IPS DF 4.7 (cell line): ENCODE measurements at regions not wholly inside any gene's neighbourhood (a gene's known extent, or its start where the extent isn't known, plus 50 kb on each side); places are given as distances from the start of the nearest gene placed in this dataset.
A peak's percentile ranks its signal among the peaks of the same experiment; 100 is the strongest.

ENCODE experiments used
- DNase-seq: peaks from one replicate; pipeline ENCODE4 v3.0.0-alpha.2; 2013; ENCODE audit warnings: low spot score; ENCODE audit errors: extremely low read depth

DNA sequence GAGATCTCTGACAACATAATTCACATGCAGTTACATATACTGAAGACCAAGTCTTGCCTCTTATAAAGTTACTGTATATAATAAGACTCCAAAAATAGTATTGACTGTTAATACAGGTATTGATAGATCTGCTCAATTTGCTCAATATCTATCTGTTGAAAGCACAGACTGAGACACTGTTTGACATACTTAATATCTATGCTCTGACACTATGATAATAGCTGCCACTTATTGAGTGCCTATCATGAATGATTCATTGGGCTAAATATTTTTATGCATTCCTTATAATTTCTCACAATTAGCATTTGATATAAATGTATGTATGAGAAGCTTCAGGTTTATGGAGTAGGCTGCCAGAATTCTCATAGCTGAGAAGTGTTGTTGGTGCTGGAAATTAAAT is 1600.9 kb upstream of the IGFBP7 start:
- DNase-seq: no peak

- no peak for DNase-seq
These were observed 1578.4 kb upstream of the IGFBP7 start for GRCh38 chr4:58688568-58688967.

GRCh38 chr4:58679886-58680285 is 1569.7 kb upstream of the IGFBP7 start:
- DNase-seq: no peak

GRCh38 chr4:58679051-58679450 is 1568.9 kb upstream of the IGFBP7 start:
- DNase-seq: no peak

DNA sequence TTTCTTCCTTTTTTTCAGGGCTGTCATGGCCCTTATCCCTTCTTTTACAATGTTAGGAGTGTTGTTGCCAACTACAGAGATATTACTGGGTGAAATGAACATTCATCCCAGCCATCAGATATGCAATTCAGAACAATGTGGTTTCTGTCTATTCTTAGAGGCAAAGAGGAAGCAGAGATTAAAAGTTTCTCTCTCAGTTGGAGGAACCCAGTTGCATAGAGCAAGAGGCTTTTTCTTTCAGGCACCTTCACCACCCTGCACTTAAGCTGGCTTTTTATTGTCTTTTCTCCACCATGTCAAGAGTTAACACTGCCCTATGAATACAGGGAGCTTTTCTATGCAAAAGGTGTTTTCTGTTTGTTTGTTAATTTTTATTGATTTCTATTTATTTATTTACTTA is 1559.6 kb upstream of the IGFBP7 start:
- DNase-seq: no peak

- DNase-seq: no peak
These were observed 1555.5 kb upstream of the IGFBP7 start for GRCh38 chr4:58665649-58666048.

DNA sequence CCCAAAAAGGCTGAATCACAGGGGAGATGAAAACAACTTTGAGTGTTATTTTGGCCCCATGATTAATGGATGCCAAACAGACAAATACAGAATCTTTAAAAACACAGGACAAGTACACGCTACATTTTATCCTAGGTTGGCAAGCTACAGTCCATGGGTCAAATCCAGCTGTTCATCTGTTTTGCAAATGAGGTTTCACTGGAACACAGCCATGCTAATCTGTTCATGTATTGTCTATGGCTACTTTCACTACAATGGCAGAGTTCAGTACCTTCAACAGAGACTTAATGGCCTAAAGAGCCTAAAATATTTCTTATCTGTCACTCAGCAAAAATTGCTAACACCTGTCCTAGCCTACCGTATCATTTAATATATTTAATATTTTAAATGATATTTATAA is 1548.5 kb upstream of the IGFBP7 start:
- no peak for DNase-seq

DNA sequence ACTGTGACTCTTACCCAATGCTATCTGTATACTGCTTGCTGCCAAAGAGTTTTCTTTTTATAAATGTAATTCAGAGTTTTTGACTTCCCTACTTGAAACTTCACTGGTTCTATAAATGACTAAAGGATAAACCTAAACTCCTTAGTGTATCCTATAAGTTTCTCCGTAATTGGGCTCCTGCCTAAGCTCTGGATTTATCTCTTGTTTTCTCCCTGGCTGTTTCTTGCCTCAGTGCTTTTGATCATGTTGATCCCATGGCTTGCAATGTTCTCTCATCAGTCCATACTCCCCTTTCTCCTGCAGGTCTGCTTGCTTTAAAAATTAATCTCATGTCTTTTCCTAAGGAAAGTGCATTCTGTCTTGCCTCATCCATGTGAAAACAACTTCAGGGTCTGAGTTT is 1543.1 kb upstream of the IGFBP7 start:
- no peak for DNase-seq

- no peak for DNase-seq
These were observed 1539.0 kb upstream of the IGFBP7 start for GRCh38 chr4:58649226-58649625.

GRCh38 chr4:58646126-58646525 is 1535.9 kb upstream of the IGFBP7 start:
- DNase-seq: no peak

GRCh38 chr4:58644549-58644948 is 1534.4 kb upstream of the IGFBP7 start:
- DNase-seq: no peak

GRCh38 chr4:58636381-58636780 is 1526.2 kb upstream of the IGFBP7 start:
- no peak for DNase-seq

GRCh38 chr4:58617226-58617625 is 1507.0 kb upstream of the IGFBP7 start:
- DNase-seq: no peak

DNA sequence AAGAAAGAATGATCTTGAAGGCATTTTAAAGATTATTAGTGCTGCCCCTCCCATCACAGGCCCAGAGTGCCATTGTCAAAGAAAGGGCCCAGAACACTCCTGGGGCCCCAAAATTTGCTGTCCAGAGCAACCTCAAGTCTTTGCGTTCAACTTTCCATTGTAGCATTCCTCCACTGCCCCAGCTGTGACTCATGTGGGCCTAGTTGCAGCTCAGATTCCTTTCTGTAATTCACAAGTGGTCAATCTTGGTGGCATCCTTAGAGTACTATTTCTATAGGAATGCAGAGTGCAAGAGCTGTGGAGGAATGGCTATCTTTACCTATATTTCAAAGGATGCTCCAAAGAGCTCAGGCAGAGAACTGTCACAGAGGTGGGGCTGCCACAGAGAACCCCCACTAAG is 1500.8 kb upstream of the IGFBP7 start:
- DNase-seq: no peak

DNA sequence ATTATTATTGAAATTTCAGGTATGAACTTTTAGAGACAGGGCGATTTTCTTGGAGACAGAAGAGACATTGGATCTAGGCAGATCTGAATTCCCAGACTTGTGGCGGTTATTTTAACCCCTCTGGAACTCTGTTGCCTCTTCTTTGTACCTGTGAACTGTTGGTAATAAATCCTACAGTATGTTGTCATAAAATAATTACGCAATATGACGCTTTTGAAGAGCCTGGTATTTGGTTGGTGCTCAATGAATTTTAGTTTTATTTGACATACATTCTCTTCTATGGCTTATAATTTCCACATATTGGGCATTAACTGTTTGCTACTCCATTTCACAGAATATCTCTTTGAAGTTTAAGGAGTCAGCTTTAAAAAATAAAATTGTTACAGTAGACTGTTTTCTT is 1496.1 kb upstream of the IGFBP7 start:
- DNase-seq: no peak

DNA sequence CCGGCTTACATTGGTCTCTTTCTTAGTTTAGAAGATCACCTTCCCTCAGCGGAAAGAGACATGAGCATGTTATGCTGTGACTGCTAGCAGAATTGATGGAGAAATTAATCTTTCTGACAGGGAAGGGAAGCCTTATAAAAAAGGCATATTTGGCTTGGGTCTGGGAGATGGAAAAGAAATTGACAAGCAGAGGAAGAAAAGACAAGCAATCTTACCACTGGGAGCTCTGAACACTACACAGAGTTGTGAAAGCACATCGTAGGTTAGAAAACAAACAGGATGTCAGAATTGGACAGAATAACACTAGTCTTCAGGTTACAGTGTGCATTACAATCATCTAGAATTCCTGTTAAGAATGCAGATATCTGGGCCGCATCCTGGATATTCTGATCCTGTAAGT is 1493.8 kb upstream of the IGFBP7 start:
- no peak for DNase-seq

DNA sequence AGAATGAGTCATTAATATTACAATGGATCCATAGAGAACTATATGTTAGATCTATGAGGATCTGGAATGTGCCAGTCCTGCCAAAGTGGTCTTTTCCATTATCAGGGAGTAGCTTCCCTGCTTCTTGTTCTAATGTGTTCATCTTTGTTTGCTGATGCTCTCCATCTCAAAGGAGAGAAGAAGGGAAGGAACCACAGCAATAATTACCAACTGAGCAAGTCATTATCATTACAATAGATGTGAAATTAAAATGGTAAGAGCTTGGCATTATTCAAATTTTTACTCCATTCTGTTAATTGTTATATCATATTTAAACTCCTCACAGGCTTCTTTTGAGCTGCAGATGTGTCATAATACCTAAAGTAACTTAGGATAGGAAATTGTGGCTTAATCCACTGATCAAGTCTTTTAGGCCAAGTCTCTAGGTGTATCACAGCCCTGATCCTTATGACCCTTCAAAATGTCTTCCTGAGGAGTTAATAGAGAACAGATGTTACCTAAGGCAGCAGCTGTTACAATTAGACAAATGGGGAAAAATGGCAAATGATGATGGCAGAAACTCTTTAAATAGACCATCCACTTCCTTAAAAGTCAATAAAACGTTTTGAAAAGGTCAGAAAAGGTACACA is 1492.7 kb upstream of the IGFBP7 start:
- no peak for DNase-seq

DNA sequence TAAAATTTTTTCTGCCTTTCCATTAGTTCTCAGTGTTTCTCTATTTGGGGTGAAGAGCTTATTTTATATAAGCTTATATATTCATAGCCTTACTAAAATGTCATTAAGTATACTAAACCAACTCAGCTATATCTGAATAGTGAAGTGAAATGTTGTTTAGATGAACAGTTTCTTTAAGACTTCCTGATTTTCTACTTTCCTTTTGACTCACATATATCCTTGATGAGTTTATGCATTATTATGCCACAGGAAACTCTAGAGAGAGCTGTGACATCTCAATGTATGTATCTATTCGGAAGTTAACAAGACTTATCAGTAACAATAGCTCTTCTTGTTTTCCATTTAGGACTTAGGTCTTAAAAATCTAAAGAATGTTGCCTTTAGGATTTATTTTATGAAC is 1491.8 kb upstream of the IGFBP7 start:
- DNase-seq: no peak

- DNase-seq: peak; percentile 64
These were observed 1490.1 kb upstream of the IGFBP7 start for GRCh38 chr4:58600290-58600689.

GRCh38 chr4:58590722-58591121 is 1480.5 kb upstream of the IGFBP7 start:
- DNase-seq: no peak

DNA sequence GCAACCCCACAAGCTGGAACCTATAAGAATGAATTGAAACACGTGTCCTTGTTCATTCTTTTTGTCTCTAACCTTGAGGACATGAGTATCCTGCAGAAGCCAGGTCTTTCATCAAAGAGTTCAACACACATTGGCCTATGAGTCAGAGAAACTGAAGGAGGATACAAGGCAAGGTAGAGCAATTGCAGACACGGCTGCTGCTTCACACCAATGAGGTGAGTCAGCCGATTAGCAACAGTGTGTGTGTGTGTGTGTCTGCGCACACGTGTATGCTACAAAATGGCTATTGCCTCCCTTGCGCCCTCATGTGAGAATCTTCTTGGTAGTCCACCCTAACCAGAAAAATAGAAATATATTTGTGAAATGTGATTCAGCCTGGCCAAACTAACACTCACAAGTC is 1477.7 kb upstream of the IGFBP7 start:
- no peak for DNase-seq

DNA sequence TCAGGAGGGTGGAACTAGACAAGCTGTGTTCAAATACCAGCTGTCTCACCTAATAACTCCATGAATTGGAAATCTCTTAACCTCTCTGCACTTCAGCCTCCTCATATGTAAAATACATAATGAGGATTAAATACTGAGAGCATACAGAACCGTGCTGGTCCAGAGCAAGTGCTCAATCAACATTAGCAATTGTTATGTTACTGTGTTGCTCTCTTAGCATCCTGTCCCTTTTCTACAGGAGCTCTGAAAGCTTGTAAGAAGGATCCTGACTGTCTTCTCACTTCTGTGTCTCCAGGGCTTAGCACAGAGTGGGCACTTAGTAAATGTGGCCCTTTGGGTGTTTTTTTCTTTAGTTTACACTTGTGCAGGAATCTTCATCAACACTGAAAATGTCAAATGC is 1456.1 kb upstream of the IGFBP7 start:
- no peak for DNase-seq

DNA sequence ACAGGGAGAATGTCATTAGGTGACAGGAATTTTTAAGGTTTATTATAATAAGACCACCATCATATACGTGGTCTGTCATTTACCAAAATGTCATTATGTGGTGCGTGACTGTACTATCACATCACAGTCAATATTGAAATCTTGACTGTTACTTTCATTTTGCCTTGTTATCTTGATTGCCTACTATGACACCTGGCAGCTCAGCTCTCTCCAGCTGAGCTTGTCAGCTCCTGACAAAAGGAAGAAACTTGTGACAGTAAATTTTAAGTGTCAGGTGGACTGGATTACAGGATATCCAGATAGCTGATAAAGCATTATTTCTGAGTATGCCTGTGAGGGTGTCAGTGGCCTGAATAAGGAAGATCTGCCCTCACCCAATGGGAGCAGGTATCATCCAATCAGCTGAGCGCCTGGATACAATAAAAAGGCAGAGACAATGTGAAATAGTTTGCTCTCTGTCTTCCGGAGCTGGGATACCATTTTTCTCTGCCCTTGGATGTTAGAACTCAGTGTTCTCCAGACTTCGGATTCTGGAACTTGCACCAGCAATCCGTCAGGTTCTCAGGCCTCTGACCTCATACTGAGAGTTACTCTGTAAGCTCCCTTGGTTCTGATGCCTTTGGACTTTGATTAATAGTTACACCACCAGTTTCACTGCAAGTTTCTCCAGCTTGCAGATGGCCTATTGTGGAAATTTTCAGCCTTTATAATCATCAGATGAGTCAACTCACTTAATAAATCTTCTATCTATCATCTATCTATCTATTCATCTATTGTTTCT is 1454.7 kb upstream of the IGFBP7 start:
- no peak for DNase-seq
